Choroid plexus epithelial cell (primary cell): ENCODE measurements at regions not wholly inside any gene's neighbourhood (a gene's known extent, or its start where the extent isn't known, plus 50 kb on each side); places are given as distances from the start of the nearest gene placed in this dataset.
"Not testable (repeated sequence)": the region's sequence is repeated elsewhere in the genome, so short reads cannot be mapped to it uniquely, and the experiment has no call there.

Experiments
- DNase-seq: peaks from one replicate; pipeline ENCODE4 v3.0.0-alpha.2; 2010; ENCODE audit warnings: low read depth
- H3K4me3 ChIP-seq: 2 replicates; pipeline ENCODE4 v1.5.1; 2011; ENCODE audit warnings: low read depth, mild to moderate bottlenecking, control low read depth, low read length, moderate library complexity
- CTCF ChIP-seq: conservative IDR thresholded peaks from 2 replicates; pipeline ENCODE4 v1.5.1; 2011; ENCODE audit warnings: low read depth, mild to moderate bottlenecking, control low read depth, inconsistent platforms, low read length, moderate library complexity

GRCh38 chr13:18232298-18232993 lies 949.2 kb downstream of the TUBA3C start:
- no peak for TF ChIP-seq CTCF
- no peak overlapping the region for H3K4me3 ChIP-seq
- DNase-seq: no peak

GRCh38 chr13:18224411-18224810 lies 957.2 kb downstream of the TUBA3C start:
- not testable (repeated sequence) for H3K4me3 ChIP-seq, DNase-seq

GRCh38 chr13:18214689-18215088 lies 966.9 kb downstream of the TUBA3C start:
- DNase-seq, H3K4me3 ChIP-seq: not testable (repeated sequence)

- DNase-seq: not testable (repeated sequence)
Measured at GRCh38 chr13:18213511-18213910, 968.1 kb downstream of the TUBA3C start.

GRCh38 chr13:18212873-18213272 lies 968.8 kb downstream of the TUBA3C start:
- DNase-seq: peak; percentile 6
- H3K4me3 ChIP-seq: no peak overlapping the region

More at GRCh38 chr13:18213511-18213910, 968.1 kb downstream of the TUBA3C start:
- not testable (repeated sequence) for H3K4me3 ChIP-seq

GRCh38 chr13:18211752-18212560 lies 969.7 kb downstream of the TUBA3C start:
- H3K4me3 ChIP-seq, DNase-seq: not testable (repeated sequence)

More at GRCh38 chr13:18212873-18213272, 968.8 kb downstream of the TUBA3C start:
- no peak for TF ChIP-seq CTCF

- not testable (repeated sequence) for H3K4me3 ChIP-seq, DNase-seq
Measured at GRCh38 chr13:18204614-18205178, 976.9 kb downstream of the TUBA3C start.

GRCh38 chr13:18195365-18195678 lies 986.3 kb downstream of the TUBA3C start:
- not testable (repeated sequence) for H3K4me3 ChIP-seq, DNase-seq

- not testable (repeated sequence) for DNase-seq, H3K4me3 ChIP-seq
Measured at GRCh38 chr13:18194631-18195364, 986.8 kb downstream of the TUBA3C start.

GRCh38 chr13:18194104-18194503 lies 987.5 kb downstream of the TUBA3C start:
- DNase-seq, H3K4me3 ChIP-seq: not testable (repeated sequence)
